AG09319 (cell line): ENCODE measurements at regions not wholly inside any gene's neighbourhood (a gene's known extent, or its start where the extent isn't known, plus 50 kb on each side); places are given as distances from the start of the nearest gene placed in this dataset.

Source experiments
- DNase-seq: peaks from one replicate; pipeline ENCODE4 v3.0.0-alpha.2; 2010; ENCODE audit warnings: low read depth; ENCODE audit errors: extremely low read depth
- CTCF ChIP-seq: IDR thresholded peaks from 2 replicates; pipeline ENCODE4 v1.5.1; 2011; ENCODE audit warnings: low read depth, mild to moderate bottlenecking, inconsistent platforms, low read length, moderate library complexity

GRCh38 chr17:14866266-14866665 is 398.9 kb downstream of the PMP22 start:
- no peak for DNase-seq
- no peak for TF ChIP-seq CTCF

- TF ChIP-seq CTCF = no peak
These were observed 401.0 kb downstream of the PMP22 start for GRCh38 chr17:14864127-14864526.

DNA sequence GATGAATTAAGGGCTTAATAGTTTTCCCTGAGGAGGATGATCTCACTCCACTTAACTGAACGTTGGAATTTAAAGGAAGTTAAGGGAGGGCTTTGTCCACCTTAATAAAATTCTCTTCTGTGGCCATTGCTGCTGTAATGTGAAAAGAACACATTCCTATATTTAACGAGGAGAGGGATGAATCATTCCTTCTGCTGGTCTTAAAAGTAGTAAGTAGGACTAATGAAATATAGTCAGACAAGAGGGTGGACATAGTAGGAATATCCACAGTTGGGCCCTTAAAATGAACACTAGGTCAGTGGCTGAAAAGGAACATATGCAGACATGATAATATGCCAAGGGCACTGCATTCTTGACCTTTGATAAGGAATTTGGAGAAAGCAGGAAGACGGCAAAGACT is 405.6 kb downstream of the PMP22 start:
- TF ChIP-seq CTCF = no peak
- DNase-seq = no peak

More at GRCh38 chr17:14864127-14864526, 401.0 kb downstream of the PMP22 start:
- DNase-seq = no peak

DNA sequence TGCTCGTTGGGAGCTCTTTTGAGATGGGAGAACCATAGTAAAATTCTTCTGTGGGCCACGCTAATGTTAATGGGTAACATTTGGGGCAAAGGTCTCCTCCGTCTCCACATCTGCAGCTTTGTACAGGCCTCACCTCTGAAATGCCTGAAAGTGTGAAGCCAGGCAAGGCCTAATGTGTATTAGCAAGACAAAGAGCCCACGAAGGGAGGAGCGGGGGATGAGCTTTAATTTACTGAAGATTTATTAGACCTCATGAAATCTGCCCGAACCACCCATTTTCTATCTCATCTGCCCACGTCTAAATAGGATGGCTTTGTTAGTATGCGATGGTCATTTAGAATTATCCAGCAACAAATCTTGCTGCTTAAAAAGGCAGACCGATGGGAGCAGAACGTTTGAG is 408.9 kb downstream of the PMP22 start:
- no peak for DNase-seq
- no peak for TF ChIP-seq CTCF

DNA sequence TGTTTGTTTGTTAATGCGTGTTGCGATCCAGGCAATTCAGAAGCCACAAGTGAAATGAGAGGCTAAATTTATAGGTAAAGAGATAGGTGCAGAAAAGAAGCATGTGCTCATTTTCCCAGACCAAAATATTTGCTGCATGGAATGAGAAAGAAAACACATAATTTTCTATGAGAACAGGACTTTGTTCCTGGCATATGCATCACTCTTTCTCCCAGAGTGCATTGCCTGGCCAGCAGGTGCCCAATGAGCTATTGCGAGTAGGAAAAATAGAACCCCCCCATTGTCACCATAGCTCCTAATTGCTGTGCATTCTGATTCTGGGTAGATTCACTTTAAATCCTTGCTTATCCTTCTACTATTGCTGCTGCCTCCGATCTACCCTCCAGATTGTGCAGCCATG is 410.4 kb downstream of the PMP22 start:
- TF ChIP-seq CTCF = no peak
- DNase-seq = no peak

DNA sequence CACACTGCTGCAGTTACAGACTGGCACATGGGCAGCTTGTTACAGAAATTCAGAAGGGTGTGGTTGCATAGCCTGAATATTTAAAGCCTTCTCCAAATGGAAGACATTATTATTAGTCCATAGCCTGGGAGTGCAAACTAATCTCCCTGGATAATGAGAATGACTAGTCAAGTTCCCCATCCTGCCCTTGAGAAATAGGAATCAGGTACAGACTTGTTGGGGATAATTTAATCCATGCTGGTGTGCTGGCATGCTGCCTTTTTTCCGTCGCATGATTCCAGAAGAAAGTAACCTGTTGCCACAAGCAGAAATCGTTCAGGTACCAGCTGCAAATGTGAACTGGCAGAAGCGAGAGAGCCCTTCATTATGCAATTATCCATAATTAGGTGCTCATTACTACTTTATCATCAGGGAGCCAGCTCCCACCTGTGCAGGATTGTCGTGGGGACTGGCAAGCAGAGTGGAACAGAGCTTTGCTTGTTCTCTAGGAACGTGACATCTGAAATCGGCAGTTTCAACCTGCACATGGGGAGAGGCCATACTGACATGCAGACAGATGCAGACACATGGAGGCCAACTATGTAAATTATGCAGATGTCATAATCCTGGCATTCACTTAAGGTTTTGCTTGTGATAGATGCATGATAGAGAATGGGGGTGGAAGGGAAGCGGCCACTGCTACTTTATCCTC is 419.4 kb downstream of the PMP22 start:
- no peak for DNase-seq
- no peak for TF ChIP-seq CTCF

DNA sequence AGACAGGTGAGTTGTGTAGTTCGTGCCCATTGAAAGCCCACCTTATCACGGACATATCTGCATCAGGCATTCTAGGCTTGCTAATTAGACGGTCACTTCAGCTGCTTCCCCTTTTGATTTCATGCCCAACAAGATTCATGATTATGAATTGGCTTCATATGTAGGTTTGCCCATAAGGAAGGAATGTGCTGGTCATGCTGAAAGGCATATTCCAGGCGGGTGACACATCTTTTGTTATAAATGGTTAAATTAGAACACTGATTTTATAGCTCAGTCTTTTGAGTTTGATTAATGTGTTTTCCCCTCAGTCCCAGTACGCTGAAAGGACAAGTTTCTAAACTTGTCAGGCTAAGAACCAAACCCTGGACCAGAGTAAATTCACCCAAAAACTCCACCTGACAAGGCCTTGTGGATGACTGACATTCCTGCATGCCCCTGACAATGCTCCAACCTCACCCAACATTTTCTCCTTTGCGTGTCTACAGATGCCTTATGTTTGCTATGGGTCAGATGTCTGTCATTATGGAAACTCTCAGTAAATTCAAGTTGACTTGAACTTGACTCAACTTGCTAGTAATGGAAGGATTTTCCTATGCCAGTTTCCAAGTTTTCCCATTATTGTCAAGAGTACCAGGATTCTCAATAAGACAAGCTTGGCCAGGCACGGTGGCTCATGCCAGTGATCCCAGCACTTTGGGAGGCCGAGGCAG is 421.9 kb downstream of the PMP22 start:
- no peak for TF ChIP-seq CTCF
- DNase-seq = no peak
